GM12878 (cell line): ENCODE measurements at regions not wholly inside any gene's neighbourhood (a gene's known extent, or its start where the extent isn't known, plus 50 kb on each side); places are given as distances from the start of the nearest gene placed in this dataset.

Experiments used
- ATAC-seq: fragments of 200-7000 bp; cut with Tn5 transposase; 3 replicates; pipeline ENCODE4 v1.9.1; 2020; ENCODE audit warnings: mild to moderate bottlenecking, moderate library complexity
- BruUV-seq: library from RNA; stranded (reverse); fragments of 400-500 nt; replicated peaks from 2 replicates; lab custom pipeline; 2021; lab: Mats Ljungman, UMichigan
- CTCF ChIA-PET: fragments of 300-600 bp; sonication (Branson Sonifier 250); formaldehyde crosslinking; extraction: SDS; loops from one replicate; lab custom pipeline; 2021; ENCODE audit warnings: inconsistent platforms; lab: Yijun Ruan, JAX
- POLR2A ChIA-PET: fragments of 350-600 bp; formaldehyde crosslinking; extraction: SDS; loops from one replicate; lab custom pipeline; 2021; ENCODE audit warnings: inconsistent platforms; lab: Charles Lee
- RAD21 ChIA-PET: fragments of 300-600 bp; sonication (Branson Sonifier 250); formaldehyde crosslinking; loops from one replicate; lab custom pipeline; 2023; ENCODE audit warnings: antibody characterized with exemption; ENCODE audit not compliant: unreplicated experiment; lab: Charles Lee
- SMC1A ChIA-PET: fragments of 300-600 bp; sonication (Branson Sonifier 250); formaldehyde crosslinking; loops from one replicate; lab custom pipeline; 2023; ENCODE audit not compliant: unreplicated experiment, uncharacterized antibody; lab: Charles Lee
- DNase-seq: peaks from one replicate; pipeline ENCODE4 v3.0.0-alpha.2; 2011; ENCODE audit warnings: low read depth, low spot score
- FAIRE-seq: peaks from 3 replicates; lab custom pipeline; 2011; peaks lifted over from hg19 to GRCh38; lab: Jason Lieb, UNC
- H2AFZ ChIP-seq: 2 replicates; pipeline ENCODE4 v1.6.0; 2011; ENCODE audit warnings: low read depth, low read length, control low read depth; ENCODE audit not compliant: control insufficient read depth
- H3K27ac ChIP-seq: 2 replicates; pipeline ENCODE4 v1.5.1; 2011; ENCODE audit warnings: control low read depth; ENCODE audit not compliant: control insufficient read depth, insufficient read depth
- H3K27me3 ChIP-seq, 2 experiments: replicated peaks in 1 of 2; 2 replicates each; pipeline versions ENCODE4 v1.6.0 to v1.6.1; 2011; ENCODE audit warnings: low read length in 1 of 2; ENCODE audit not compliant: control insufficient read depth in 2 of 2, insufficient read depth in 2 of 2
- H3K36me3 ChIP-seq, 2 experiments: 2 replicates each; pipeline ENCODE4 v1.5.1; 2011; ENCODE audit warnings: low read length in 1 of 2; ENCODE audit not compliant: control insufficient read depth in 2 of 2, insufficient read depth in 2 of 2
- H3K4me1 ChIP-seq: 2 replicates; pipeline ENCODE4 v1.6.1; 2011; ENCODE audit warnings: mild to moderate bottlenecking, low read length, moderate library complexity, mixed read lengths; ENCODE audit not compliant: control insufficient read depth, insufficient read depth
- H3K4me2 ChIP-seq: 2 replicates; pipeline ENCODE4 v1.6.0; 2011; ENCODE audit warnings: control low read depth; ENCODE audit not compliant: control insufficient read depth, insufficient read depth
- H3K4me3 ChIP-seq: fragments of 200-600 bp; sonication (generic); 2 replicates; pipeline ENCODE4 v1.5.1; 2016
- H3K79me2 ChIP-seq: 2 replicates; pipeline ENCODE4 v1.6.0; 2011; ENCODE audit warnings: low read length; ENCODE audit not compliant: control insufficient read depth, insufficient read depth
- H3K9ac ChIP-seq: 2 replicates; pipeline ENCODE4 v1.8.0; 2011; ENCODE audit warnings: low read length, control low read depth, mixed read lengths; ENCODE audit not compliant: control insufficient read depth, insufficient read depth
- H3K9me3 ChIP-seq: replicated peaks from 3 replicates; pipeline ENCODE4 v1.5.1; 2011; ENCODE audit warnings: mild to moderate bottlenecking, low read length; ENCODE audit not compliant: control insufficient read depth, insufficient read depth
- H4K20me1 ChIP-seq: 2 replicates; pipeline ENCODE4 v1.6.0; 2011; ENCODE audit not compliant: control insufficient read depth, insufficient read depth
- CHD4 ChIP-seq: fragments of 200-600 bp; sonication (generic); IDR thresholded peaks from 2 replicates; pipeline ENCODE4 v1.6.1; 2016; ENCODE audit warnings: mild to moderate bottlenecking
- CREB1 ChIP-seq: IDR thresholded peaks from 2 replicates; pipeline ENCODE4 v1.6.1; 2012; ENCODE audit warnings: low read depth, mild to moderate bottlenecking, inconsistent platforms
- EED ChIP-seq: sonication (generic); IDR thresholded peaks from 2 replicates; pipeline ENCODE4 v1.6.1; 2016; ENCODE audit warnings: antibody characterized with exemption, low read depth
- HCFC1 ChIP-seq: fragments of 150-350 bp; IDR thresholded peaks from 2 replicates; pipeline ENCODE4 v1.6.1; 2014; ENCODE audit warnings: low read length
- IRF4 ChIP-seq: IDR thresholded peaks from 2 replicates; pipeline ENCODE4 v1.6.1; 2011; ENCODE audit warnings: low read depth, low read length
- MEF2B ChIP-seq: fragments of 450-650 bp; IDR thresholded peaks from 2 replicates; pipeline ENCODE4 v1.6.1; 2018; ENCODE audit warnings: mild to moderate bottlenecking, moderate library complexity; ENCODE audit not compliant: partially characterized antibody, poor library complexity, severe bottlenecking
- NFYA ChIP-seq: IDR thresholded peaks from 2 replicates; pipeline ENCODE4 v1.6.1; 2011; ENCODE audit warnings: low read depth, mild to moderate bottlenecking, low read length, improper control_type of control experiment, borderline replicate concordance
- SMC3 ChIP-seq: IDR thresholded peaks from 2 replicates; pipeline ENCODE4 v1.6.1; 2011; ENCODE audit warnings: low read length, improper control_type of control experiment, borderline replicate concordance
- STAT3 ChIP-seq: IDR thresholded peaks from 2 replicates; pipeline ENCODE4 v1.6.1; 2011; ENCODE audit warnings: low read depth, low read length, improper control_type of control experiment
- ZNF274 ChIP-seq: IDR thresholded peaks from one replicate; pipeline ENCODE4 v1.8.0; 2011; ENCODE audit not compliant: insufficient read length, insufficient read depth
- WGBS: methylation state at CpG from one replicate; pipeline ENCODE4 v1.1.6; 2016; ENCODE audit warnings: low lambda C conversion rate; ENCODE audit not compliant: insufficient replicate concordance, insufficient coverage; ENCODE audit errors: missing lambda C conversion rate; 5-methylcytosine and 5-hydroxymethylcytosine counted together
- in situ Hi-C: fragments of 300-500 bp; cut with MboI; formaldehyde crosslinking; loops from 9 replicates; pipeline ENCODE4 v1.14.3; 2018; ENCODE audit warnings: mixed read lengths
- intact Hi-C: fragments of 100-400 bp; cut with micrococcal nuclease; formaldehyde crosslinking; loops from one replicate; pipeline ENCODE4 v1.14.2; 2022; ENCODE audit not compliant: unreplicated experiment
- TF ChIP-seq, protein P1 (sequence below): fragments of 450-650 bp; IDR thresholded peaks from 2 replicates; pipeline ENCODE4 v1.6.1; 2016; ENCODE audit warnings: mild to moderate bottlenecking, moderate library complexity, borderline replicate concordance
- TF ChIP-seq, protein P2 (sequence below): fragments of 450-650 bp; IDR thresholded peaks from 2 replicates; pipeline ENCODE4 v1.6.1; 2017; ENCODE audit warnings: mild to moderate bottlenecking, moderate library complexity
- TF ChIP-seq, protein P3 (sequence below): IDR thresholded peaks from 2 replicates; pipeline ENCODE4 v1.6.1; 2011; ENCODE audit warnings: borderline replicate concordance, low read depth, mild to moderate bottlenecking, moderate library complexity, mixed read lengths, low read length; ENCODE audit not compliant: insufficient read depth; ENCODE audit errors: extremely low read length

DNA sequence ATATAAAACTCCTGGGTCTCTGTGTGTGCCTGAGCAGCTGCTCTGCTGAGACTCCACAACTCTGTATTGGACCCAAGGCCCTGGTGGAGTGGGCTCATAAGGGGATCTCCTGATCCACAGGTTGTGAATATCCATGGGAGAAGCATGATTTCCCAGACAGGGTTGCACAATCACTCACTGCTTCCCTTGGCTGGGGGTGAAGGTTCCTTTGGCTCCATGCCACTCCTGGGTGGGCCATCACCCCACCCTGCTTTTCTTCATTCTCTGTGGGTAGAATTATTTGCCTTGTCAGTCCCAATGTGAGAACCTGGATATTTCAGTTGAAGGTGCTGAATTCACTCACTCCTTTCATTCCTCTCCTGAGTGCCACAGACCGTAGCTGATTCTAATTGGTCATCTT, 205.2 kb upstream of the TMEM260 start (continued):
- TF ChIP-seq MEF2B, result no peak
- TF ChIP-seq SMC3, result no peak
- no peak for TF ChIP-seq IRF4
- no peak for TF ChIP-seq ZNF274
- no peak for TF ChIP-seq HCFC1
- TF ChIP-seq CREB1, result no peak
- TF ChIP-seq CHD4, result no peak
- TF ChIP-seq, protein P1, sequence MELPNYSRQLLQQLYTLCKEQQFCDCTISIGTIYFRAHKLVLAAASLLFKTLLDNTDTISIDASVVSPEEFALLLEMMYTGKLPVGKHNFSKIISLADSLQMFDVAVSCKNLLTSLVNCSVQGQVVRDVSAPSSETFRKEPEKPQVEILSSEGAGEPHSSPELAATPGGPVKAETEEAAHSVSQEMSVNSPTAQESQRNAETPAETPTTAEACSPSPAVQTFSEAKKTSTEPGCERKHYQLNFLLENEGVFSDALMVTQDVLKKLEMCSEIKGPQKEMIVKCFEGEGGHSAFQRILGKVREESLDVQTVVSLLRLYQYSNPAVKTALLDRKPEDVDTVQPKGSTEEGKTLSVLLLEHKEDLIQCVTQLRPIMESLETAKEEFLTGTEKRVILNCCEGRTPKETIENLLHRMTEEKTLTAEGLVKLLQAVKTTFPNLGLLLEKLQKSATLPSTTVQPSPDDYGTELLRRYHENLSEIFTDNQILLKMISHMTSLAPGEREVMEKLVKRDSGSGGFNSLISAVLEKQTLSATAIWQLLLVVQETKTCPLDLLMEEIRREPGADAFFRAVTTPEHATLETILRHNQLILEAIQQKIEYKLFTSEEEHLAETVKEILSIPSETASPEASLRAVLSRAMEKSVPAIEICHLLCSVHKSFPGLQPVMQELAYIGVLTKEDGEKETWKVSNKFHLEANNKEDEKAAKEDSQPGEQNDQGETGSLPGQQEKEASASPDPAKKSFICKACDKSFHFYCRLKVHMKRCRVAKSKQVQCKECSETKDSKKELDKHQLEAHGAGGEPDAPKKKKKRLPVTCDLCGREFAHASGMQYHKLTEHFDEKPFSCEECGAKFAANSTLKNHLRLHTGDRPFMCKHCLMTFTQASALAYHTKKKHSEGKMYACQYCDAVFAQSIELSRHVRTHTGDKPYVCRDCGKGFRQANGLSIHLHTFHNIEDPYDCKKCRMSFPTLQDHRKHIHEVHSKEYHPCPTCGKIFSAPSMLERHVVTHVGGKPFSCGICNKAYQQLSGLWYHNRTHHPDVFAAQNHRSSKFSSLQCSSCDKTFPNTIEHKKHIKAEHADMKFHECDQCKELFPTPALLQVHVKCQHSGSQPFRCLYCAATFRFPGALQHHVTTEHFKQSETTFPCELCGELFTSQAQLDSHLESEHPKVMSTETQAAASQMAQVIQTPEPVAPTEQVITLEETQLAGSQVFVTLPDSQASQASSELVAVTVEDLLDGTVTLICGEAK, result no peak
- TF ChIP-seq EED, result no peak

DNA sequence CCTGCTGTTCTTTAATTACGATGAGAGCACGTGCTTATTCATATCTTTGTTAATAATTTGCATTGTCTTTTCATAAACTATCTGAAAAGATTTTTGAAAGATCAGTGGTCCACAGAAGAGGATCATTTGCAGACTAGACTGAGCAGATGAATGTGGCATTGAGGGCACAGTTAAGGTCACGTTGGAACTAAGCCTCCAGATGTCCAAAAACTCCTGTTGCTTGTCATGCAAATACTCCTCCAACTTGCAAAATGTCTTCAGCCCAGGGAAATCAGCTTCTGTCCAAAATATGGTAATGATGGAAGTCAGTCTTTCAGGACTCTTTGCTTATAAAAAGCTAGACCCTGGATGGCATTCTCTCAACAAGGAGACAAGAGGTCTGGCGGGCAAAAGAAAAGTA, 201.6 kb upstream of the TMEM260 start:
- in situ Hi-C loops, result no loop called here
- Histone ChIP-seq H3K4me3 (no peak overlapping the region), H3K9ac (no peak overlapping the region), H3K79me2 (no peaks in the 10 kb centered on the region), H4K20me1 (no peaks in the 10 kb centered on the region), H3K27ac (no peak overlapping the region), H3K27me3 (no peaks in the 10 kb centered on the region), H3K4me1 (no peaks in the 10 kb centered on the region), H3K36me3 (no peaks in the 10 kb centered on the region), H3K9me3 (no peaks in the 10 kb centered on the region), H3K4me2 (no peak overlapping the region), H2AFZ (no peak overlapping the region)
- ATAC-seq (no peak), DNase-seq (no peak), FAIRE-seq (no peak)
- CTCF ChIA-PET, result no interaction called here
- BruUV-seq, result no TSS peak
- 42% methylated on average over 4 of the region's 4 CpGs for WGBS
- RAD21 ChIA-PET, result no interaction called here
- intact Hi-C loops, result no loop called here
- SMC1A ChIA-PET, result no interaction called here
- POLR2A ChIA-PET, result no interaction called here
- TF ChIP-seq, protein P2, sequence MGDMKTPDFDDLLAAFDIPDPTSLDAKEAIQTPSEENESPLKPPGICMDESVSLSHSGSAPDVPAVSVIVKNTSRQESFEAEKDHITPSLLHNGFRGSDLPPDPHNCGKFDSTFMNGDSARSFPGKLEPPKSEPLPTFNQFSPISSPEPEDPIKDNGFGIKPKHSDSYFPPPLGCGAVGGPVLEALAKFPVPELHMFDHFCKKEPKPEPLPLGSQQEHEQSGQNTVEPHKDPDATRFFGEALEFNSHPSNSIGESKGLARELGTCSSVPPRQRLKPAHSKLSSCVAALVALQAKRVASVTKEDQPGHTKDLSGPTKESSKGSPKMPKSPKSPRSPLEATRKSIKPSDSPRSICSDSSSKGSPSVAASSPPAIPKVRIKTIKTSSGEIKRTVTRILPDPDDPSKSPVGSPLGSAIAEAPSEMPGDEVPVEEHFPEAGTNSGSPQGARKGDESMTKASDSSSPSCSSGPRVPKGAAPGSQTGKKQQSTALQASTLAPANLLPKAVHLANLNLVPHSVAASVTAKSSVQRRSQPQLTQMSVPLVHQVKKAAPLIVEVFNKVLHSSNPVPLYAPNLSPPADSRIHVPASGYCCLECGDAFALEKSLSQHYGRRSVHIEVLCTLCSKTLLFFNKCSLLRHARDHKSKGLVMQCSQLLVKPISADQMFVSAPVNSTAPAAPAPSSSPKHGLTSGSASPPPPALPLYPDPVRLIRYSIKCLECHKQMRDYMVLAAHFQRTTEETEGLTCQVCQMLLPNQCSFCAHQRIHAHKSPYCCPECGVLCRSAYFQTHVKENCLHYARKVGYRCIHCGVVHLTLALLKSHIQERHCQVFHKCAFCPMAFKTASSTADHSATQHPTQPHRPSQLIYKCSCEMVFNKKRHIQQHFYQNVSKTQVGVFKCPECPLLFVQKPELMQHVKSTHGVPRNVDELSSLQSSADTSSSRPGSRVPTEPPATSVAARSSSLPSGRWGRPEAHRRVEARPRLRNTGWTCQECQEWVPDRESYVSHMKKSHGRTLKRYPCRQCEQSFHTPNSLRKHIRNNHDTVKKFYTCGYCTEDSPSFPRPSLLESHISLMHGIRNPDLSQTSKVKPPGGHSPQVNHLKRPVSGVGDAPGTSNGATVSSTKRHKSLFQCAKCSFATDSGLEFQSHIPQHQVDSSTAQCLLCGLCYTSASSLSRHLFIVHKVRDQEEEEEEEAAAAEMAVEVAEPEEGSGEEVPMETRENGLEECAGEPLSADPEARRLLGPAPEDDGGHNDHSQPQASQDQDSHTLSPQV, result no peak
- no peak for TF ChIP-seq NFYA
- TF ChIP-seq, protein P3, sequence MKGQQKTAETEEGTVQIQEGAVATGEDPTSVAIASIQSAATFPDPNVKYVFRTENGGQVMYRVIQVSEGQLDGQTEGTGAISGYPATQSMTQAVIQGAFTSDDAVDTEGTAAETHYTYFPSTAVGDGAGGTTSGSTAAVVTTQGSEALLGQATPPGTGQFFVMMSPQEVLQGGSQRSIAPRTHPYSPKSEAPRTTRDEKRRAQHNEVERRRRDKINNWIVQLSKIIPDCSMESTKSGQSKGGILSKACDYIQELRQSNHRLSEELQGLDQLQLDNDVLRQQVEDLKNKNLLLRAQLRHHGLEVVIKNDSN, result no peak
- no peak for TF ChIP-seq CREB1
- no peak for TF ChIP-seq STAT3
